GM18873 (cell line): ENCODE measurements at regions not wholly inside any gene's neighbourhood (a gene's known extent, or its start where the extent isn't known, plus 50 kb on each side); places are given as distances from the start of the nearest gene placed in this dataset.
"Not testable (repeated sequence)": the region's sequence is repeated elsewhere in the genome, so short reads cannot be mapped to it uniquely, and the experiment has no call there.

ENCODE experiments used
- ATAC-seq: cut with Tn5 transposase; IDR thresholded peaks from one replicate; pipeline ENCODE4 v1.9.1; 2021; ENCODE audit warnings: mild to moderate bottlenecking, moderate library complexity, moderate number of reproducible peaks; ENCODE audit not compliant: unreplicated experiment, low FRiP score

DNA sequence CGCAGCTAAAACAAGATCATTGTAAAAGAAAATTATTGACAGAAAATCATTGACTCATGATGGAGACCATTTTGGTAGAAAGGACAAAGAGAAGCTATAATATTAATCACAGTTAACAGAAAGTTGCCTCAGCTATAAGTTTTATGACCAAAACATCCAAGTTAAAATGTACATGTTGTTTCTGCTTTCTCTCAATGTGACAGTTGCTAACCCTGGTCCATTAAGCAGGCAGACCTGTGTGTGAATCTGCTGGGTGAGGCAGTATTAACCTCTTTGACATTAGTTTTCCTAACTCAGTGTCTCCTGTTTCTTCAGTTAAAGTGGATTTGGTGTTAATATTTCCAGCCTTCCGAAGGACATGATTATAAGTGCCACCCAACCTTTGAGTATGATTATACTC, 94.8 kb upstream of the DCLK2 start:
- ATAC-seq, result no peak

DNA sequence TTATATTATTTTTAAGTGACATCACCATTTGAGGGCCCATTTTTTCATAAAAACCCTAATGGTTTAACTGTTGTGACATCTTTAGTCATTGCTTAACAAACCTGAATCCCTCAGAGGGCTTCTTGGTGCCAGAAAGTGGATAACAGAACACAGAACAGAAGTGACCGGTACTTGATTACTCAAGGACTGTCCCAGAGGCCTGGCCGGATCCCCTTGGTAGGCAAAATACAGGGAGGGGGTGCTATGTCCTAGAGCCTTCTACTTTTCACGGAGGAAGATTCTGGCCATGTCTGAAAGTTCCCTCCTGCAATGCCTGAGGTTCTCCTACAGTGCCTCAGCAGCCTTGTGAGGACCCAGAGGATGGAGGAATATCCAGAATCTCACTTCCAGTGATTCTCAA, 94.3 kb upstream of the DCLK2 start:
- ATAC-seq, result no peak

DNA sequence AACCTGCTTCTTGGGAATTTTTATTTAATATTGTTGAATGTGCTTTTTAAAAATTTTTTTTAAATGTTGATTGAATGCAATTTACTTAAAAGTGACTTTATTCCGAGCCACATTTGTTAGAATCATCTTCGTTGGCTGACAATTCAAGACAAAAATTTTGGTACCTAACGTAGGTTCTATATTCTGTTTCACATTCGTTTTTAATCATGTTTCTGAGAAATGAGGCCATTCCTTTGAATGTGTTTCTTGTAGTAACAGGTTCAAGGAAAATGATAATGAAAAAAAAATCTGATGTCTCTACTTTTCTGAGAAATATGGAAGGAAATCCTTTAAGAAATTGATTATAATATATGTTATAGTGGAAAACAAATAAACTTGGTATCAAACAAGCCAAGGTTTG, 92.3 kb upstream of the DCLK2 start:
- no peak for ATAC-seq

- ATAC-seq, result no peak
Measured at GRCh38 chr4:149986917-149987316, 91.3 kb upstream of the DCLK2 start.

GRCh38 chr4:149987330-149988086, 90.7 kb upstream of the DCLK2 start:
- no peak for ATAC-seq

- no peak for ATAC-seq
Measured at GRCh38 chr4:149988087-149988410, 90.2 kb upstream of the DCLK2 start.

GRCh38 chr4:149993030-149993429, 85.2 kb upstream of the DCLK2 start:
- ATAC-seq, result no peak

DNA sequence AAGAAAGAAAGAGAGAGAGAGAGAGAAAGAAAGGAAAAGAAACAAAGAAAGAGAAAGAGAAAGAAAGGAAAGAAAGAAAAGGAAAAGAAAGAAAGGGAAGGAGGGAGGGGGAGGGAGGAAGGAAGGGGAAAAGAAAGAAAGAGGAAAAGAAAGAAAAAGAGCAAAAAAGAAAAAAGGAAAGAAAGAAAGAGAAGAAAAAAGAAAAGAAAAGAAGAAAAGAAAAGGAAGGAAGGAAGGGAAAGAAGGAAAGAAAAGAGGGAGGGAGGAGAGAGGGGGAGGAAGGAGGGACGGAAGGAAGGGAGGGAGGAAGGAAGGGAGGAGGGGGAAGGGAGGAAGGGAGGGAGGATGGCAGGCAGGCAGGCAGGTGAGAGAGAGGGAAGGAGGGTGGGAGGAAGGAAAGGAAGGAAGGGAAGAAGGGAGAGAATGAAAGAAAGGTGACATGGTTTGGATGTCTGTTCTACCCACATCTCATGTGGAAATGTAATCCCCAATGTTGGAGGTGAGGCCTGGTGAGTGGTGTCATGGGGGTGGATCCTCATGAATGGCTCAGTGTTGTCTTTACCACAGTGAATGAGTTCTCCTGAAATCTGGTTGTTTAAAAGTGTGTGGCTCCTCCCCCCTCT, 83.0 kb upstream of the DCLK2 start:
- ATAC-seq, result no peak

DNA sequence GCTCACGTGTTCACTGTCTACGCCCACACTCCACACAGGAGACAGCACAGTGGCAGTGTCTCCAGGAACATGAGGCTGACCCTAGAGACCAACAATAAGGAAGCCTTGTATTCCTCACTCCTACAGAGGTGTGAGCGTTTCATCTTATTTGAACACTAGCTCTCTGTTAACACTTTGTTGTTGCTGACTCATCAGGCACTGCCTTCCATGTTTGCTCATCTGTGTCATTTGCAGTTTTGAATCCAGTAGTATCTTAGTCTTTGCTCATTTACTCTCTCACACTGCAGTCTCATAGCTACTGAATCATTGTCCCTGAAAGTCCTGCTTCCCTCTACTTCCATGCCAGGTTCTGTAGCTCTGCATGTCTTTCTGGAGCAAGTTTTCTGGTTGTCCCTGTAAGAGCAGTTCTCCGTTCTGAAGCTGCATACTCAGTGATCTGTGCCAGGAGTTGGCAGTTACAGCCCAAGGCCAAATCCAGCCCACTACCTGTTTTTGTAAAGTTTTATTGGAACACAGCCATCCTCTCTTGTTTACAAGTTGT, 80.3 kb upstream of the DCLK2 start:
- ATAC-seq, result no peak

GRCh38 chr4:149999485-150000074, 78.7 kb upstream of the DCLK2 start:
- ATAC-seq, result no peak

- no peak for ATAC-seq
Measured at GRCh38 chr4:150001815-150002214, 76.4 kb upstream of the DCLK2 start.

GRCh38 chr4:150002561-150002960, 75.7 kb upstream of the DCLK2 start:
- ATAC-seq, result no peak

DNA sequence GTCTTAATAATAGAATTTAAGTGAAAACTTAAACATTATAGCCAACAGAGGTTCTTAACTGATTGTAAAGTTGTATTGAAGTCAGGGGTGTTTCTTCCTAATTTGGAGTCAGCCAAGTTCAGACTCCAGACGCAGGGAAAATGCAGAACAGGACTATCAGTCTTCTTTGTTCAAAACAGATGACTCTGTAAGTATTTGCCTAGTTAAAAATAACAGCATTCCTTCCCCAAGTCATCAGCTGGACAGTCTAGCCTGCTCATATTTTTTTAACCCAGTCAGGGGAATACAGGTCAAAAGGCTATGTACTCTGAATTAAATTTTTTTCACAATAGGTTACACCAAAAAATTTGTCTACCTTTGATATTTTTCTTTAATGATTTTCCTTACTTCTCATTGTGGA, 73.8 kb upstream of the DCLK2 start:
- no peak for ATAC-seq

DNA sequence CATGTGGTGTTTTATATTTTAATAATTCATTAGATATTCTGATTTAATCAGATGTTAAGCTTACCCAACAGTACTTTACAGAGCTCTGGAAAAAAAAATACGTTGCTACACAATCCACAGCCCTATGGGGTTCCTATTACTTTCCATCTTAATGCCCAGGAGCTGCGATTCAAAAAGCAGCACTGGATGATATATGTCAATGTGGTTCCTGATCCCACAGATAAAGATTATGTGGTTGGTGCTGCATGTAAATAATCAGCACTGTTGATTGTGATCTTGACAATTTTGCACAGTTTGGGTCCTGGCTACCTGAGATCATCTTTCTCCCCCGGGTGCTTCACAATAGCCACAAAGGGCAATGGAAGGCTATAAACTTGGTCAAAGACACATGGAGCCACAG, 72.7 kb upstream of the DCLK2 start:
- ATAC-seq, result no peak

DNA sequence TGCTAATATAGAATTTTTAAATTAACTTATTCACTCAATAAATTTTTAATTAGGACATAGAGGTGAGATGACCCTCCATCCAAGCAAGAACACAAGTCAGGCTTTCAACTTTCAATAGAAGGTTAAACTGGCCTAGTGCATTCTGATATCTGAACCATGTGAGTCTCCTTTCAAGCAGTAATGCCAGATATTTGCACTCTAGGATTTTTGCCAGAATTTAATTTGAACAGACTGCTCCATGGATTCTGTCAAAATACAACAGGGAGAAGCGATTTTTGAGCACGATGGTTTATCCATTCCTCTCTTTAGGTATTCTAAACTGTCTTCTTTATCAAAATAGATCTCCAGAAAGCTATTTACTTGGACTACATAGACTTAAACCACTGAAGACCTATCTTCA, 72.0 kb upstream of the DCLK2 start:
- ATAC-seq, result no peak

DNA sequence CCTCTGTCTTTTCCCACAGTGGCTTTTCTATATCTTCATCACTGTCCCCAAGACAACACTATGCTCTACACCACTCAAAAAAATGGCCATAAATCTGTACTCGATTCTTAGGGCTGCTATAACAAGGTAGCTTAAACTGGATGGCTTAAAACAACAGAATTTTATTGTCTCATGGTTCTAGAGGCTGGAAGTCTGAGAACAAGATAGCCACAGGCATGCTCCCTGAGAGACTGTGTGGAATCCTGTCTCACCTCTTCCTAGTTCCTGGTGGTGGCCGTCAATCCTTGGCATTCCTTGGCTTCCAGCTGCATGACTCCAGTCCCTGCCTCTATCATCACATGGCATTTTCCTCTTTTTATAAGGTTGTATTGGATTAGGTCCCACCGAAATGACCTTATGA, 70.7 kb upstream of the DCLK2 start:
- no peak for ATAC-seq

DNA sequence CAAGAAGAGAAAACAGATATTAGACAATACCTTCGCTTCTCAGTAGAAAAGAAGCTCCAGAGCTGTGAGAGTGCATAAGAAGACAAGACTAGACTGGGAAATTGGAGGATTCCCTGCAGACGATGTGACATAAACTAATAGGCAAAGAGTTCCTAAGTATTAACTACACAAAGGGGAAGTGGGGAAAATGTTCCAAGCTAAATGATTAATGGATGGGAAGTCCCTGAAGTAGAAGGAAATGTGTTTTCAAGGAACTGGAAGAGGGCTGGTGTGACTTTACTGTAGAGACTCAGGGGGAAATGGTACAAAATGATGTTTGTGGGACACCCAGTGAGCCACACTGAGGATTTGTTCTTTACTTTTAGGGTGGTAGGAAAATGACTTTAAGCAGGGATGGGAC, 69.7 kb upstream of the DCLK2 start:
- ATAC-seq, result no peak

- ATAC-seq, result no peak
Measured at GRCh38 chr4:150009533-150009932, 68.7 kb upstream of the DCLK2 start.

GRCh38 chr4:150010525-150011126, 67.6 kb upstream of the DCLK2 start:
- no peak for ATAC-seq

- ATAC-seq, result no peak
Measured at GRCh38 chr4:150012851-150013360, 65.3 kb upstream of the DCLK2 start.

- ATAC-seq, result not testable (repeated sequence)
Measured at GRCh38 chr4:150015910-150016309, 62.3 kb upstream of the DCLK2 start.
